ENCODE measurements at regions not wholly inside any gene's neighbourhood (a gene's known extent, or its start where the extent isn't known, plus 50 kb on each side); places are given as distances from the start of the nearest gene placed in this dataset.

DNA sequence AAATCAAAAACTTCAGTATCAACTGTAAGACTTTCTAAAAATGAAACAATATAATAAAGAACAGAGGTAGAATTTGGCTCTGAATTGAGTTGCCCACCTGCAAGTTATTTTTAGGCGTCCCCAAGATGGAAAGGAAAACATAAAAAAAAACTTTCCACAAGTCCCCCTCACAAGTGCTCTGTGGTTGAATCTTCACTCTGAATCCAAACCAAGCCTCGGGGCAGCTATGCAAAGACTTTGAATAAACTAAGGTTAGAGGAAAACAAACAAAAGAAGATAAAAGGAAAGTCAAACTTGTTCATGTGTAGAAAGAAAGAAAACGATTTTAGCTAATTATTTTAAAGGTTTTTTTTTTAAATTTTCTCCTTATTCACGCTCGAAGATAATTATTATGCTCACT, 372.4 kb upstream of the SLIT2 start:
- no peak for ATAC-seq
- Histone ChIP-seq H3K4me3 (no peak overlapping the region), H3K36me3 (no peaks in the 10 kb centered on the region), H3K9me3 (no peaks in the 10 kb centered on the region), H3K27me3 (no peaks in the 10 kb centered on the region), H3K27ac (no peak overlapping the region), H3K4me1 (no peaks in the 10 kb centered on the region)
- TF ChIP-seq CTCF (IDR thresholded peaks at IDR 0.05), result no peak
- intact Hi-C loops (cut with DNase I), result no loop called here
- WGBS, 2 donors, result 43 to 45% methylated on average over 5 of the region's 5 CpGs
- no peak for FAIRE-seq
- no peak for DNase-seq

DNA sequence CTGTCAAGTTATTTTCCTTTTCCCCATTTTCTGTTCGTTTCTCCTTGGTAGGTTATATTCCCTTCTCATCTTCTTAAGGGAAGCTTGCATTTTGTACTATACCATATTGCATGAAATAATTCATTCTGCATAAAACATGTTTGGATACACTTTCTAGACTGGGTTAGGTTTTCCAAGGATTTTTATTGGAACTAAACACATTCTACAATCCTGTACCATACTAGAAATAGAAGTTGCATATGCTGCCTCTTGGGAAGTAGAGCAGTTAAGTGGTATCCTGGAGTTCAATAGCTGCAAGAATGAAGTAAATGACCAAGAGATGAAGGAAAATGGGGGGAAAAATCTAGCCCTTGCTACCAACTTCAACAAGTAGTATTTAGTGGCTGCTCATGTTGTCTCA, 393.7 kb upstream of the SLIT2 start:
- intact Hi-C loops (cut with DNase I), result no loop called here
- DNase-seq (no peak), ATAC-seq (no peak), FAIRE-seq (no peak)
- Histone ChIP-seq H3K4me3 (no peak overlapping the region), H3K9me3 (no peaks in the 10 kb centered on the region), H3K4me1 (no peaks in the 10 kb centered on the region), H3K27me3 (no peaks in the 10 kb centered on the region), H3K27ac (no peak overlapping the region), H3K36me3 (no peaks in the 10 kb centered on the region)
- 46 to 57% methylated on average over 1 of the region's 1 CpG for WGBS, 2 donors
- no peak for TF ChIP-seq CTCF (IDR thresholded peaks at IDR 0.05)

- Histone ChIP-seq H3K27me3 (no peaks in the 10 kb centered on the region), H3K36me3 (no peaks in the 10 kb centered on the region), H3K27ac (no peak overlapping the region), H3K9me3 (no peaks in the 10 kb centered on the region), H3K4me3 (no peak overlapping the region), H3K4me1 (no peaks in the 10 kb centered on the region)
- 35 to 46% methylated on average over 2 of the region's 2 CpGs for WGBS, 2 donors
- TF ChIP-seq CTCF (IDR thresholded peaks at IDR 0.05), result no peak
- intact Hi-C loops (cut with DNase I), result no loop called here
- DNase-seq (no peak), ATAC-seq (no peak), FAIRE-seq (no peak)
Measured at GRCh38 chr4:19857380-19857779, 394.3 kb upstream of the SLIT2 start.

- no peak for FAIRE-seq
- no peak for TF ChIP-seq CTCF (IDR thresholded peaks at IDR 0.05)
- WGBS, 2 donors, result 75 to 87% methylated on average over 5 of the region's 5 CpGs
Measured at GRCh38 chr4:19850909-19851308, 400.8 kb upstream of the SLIT2 start.

DNA sequence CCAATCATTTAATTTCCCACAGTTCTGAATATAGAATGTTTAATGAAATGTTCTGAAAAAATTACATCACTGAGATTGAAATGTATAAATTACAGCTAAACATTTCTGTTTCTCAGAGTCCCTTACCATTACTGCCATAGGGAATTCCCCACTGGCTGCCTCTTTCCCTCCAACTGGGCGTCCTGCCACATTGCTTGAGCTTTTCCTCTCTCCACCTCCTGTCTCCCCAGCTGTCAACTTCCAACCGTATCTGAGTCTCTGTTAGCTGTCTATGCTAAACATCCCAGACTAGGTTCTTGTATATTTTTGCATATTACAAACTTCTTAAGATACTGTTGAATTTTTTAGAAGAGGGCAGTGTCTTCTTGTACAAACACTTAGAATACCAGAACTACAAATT, 407.3 kb upstream of the SLIT2 start:
- 26 to 35% methylated on average over 2 of the region's 2 CpGs for WGBS, 2 donors
- DNase-seq, result no peak
- TF ChIP-seq CTCF (IDR thresholded peaks at IDR 0.05), result no peak

More at GRCh38 chr4:19850909-19851308, 400.8 kb upstream of the SLIT2 start:
- intact Hi-C loops (cut with DNase I), result no loop called here
- Histone ChIP-seq H3K27ac (no peak overlapping the region), H3K4me1 (no peaks in the 10 kb centered on the region), H3K4me3 (no peak overlapping the region), H3K9me3 (peaks cover 0 to 2% (median 0%) of the 10 kb centered on the region in 4 donors), H3K27me3 (no peaks in the 10 kb centered on the region), H3K36me3 (no peaks in the 10 kb centered on the region)
- no peak for DNase-seq
- ATAC-seq, result no peak

More for the DNA sequence above, 407.3 kb upstream of the SLIT2 start:
- ATAC-seq (no peak), FAIRE-seq (no peak)
- Histone ChIP-seq H3K4me1 (no peaks in the 10 kb centered on the region), H3K9me3 (peaks cover 0 to 2% (median 0%) of the 10 kb centered on the region in 4 donors), H3K27me3 (no peaks in the 10 kb centered on the region), H3K4me3 (no peak overlapping the region), H3K36me3 (no peaks in the 10 kb centered on the region), H3K27ac (no peak overlapping the region)
- intact Hi-C loops (cut with DNase I), result no loop called here
